Ascending aorta (tissue), 2 donors: ENCODE measurements at regions not wholly inside any gene's neighbourhood (a gene's known extent, or its start where the extent isn't known, plus 50 kb on each side); places are given as distances from the start of the nearest gene placed in this dataset.
A peak's percentile ranks its signal among the peaks of the same experiment; 100 is the strongest.

Experiments used
- DNase-seq, 2 donors: peaks; one replicate each; pipeline ENCODE4 v3.0.0-alpha.2; 2019; ENCODE audit warnings: low spot score in 2 of 2
- H3K27ac ChIP-seq, 2 donors: fragments of 200-600 bp; sonication (generic); one replicate each; pipeline ENCODE4 v1.5.1; 2016 to 2017; ENCODE audit warnings: mild to moderate bottlenecking in 1 of 2
- H3K27me3 ChIP-seq: fragments of 200-600 bp; sonication (generic); one replicate; pipeline ENCODE4 v1.5.1; 2017
- H3K36me3 ChIP-seq, 2 donors: fragments of 200-600 bp; sonication (generic); one replicate each; pipeline ENCODE4 v1.5.1; 2016
- H3K4me1 ChIP-seq, 2 donors: fragments of 200-600 bp; sonication (generic); one replicate each; pipeline ENCODE4 v1.5.1; 2016 to 2017; ENCODE audit warnings: mild to moderate bottlenecking in 1 of 2
- H3K4me3 ChIP-seq, 2 donors: fragments of 200-600 bp; sonication (generic); one replicate each; pipeline ENCODE4 v1.5.1; 2016 to 2017; ENCODE audit warnings: mild to moderate bottlenecking in 1 of 2
- H3K9me3 ChIP-seq, 2 donors: fragments of 200-600 bp; sonication (generic); one replicate each; pipeline ENCODE4 v1.5.1; 2016
- intact Hi-C: fragments of 100-400 bp; cut with DNase I; formaldehyde crosslinking; loops from one replicate; pipeline ENCODE4 v1.15.1; 2023
- TF ChIP-seq, protein P1 (sequence below), 3 experiments: fragments of 200-600 bp in 2 of 3; fragments of 450-650 bp in 1 of 3; sonication (generic) in 2 of 3; IDR thresholded peaks; one replicate each; pipeline ENCODE4 v1.5.1; 2016 to 2019; ENCODE audit warnings: antibody characterized with exemption in 3 of 3, mild to moderate bottlenecking in 1 of 3, moderate library complexity in 1 of 3

- TF ChIP-seq, protein P1, sequence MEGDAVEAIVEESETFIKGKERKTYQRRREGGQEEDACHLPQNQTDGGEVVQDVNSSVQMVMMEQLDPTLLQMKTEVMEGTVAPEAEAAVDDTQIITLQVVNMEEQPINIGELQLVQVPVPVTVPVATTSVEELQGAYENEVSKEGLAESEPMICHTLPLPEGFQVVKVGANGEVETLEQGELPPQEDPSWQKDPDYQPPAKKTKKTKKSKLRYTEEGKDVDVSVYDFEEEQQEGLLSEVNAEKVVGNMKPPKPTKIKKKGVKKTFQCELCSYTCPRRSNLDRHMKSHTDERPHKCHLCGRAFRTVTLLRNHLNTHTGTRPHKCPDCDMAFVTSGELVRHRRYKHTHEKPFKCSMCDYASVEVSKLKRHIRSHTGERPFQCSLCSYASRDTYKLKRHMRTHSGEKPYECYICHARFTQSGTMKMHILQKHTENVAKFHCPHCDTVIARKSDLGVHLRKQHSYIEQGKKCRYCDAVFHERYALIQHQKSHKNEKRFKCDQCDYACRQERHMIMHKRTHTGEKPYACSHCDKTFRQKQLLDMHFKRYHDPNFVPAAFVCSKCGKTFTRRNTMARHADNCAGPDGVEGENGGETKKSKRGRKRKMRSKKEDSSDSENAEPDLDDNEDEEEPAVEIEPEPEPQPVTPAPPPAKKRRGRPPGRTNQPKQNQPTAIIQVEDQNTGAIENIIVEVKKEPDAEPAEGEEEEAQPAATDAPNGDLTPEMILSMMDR (IDR thresholded peaks at IDR 0.05): no peak
- DNase-seq: no peak
- Histone ChIP-seq H3K9me3 (no peaks in the 10 kb centered on the region), H3K4me1 (peaks cover 0 to 8% of the 10 kb centered on the region in 2 donors), H3K4me3 (peak overlapping the region; percentile 43 to 57), H3K27ac (no peak overlapping the region), H3K27me3 (peaks cover 15% of the 10 kb centered on the region), H3K36me3 (no peaks in the 10 kb centered on the region)
- intact Hi-C loops: no loop called here
Observed at GRCh38 chr9:84140535-84141101, 160.0 kb downstream of the RMI1 start.

DNA sequence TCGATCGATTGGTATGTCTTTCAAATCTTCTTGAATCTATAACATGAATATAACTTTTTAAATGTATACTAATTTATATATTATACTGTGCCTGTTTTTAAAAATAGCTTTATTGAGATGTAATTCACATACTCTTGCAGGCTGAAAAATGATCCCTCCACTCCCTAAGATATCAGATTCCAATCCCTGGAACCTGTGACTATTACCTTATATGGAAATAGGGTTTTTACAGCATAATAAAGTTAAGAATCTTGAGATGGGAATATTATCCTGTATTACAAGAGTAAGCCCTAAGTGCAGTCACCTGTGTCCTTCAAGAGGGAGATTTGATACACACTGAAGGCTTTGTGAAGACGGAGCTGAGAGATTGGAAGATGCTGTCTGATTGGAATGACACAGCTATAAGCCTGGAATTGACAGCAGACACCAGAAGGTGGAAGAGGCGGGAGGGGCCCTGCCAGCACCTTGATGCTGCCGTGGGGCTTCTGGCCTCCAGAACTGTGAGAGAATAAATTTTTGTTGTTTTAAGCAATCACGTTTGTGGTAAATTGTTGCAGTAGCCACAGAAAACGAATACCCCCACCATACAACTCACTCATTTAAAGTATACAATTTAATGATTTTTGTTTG is 161.3 kb downstream of the RMI1 start:
- intact Hi-C loops: no loop called here
- no peak overlapping the region for H3K4me3 ChIP-seq
- H3K27me3 ChIP-seq: peaks cover 15% of the 10 kb centered on the region

DNA sequence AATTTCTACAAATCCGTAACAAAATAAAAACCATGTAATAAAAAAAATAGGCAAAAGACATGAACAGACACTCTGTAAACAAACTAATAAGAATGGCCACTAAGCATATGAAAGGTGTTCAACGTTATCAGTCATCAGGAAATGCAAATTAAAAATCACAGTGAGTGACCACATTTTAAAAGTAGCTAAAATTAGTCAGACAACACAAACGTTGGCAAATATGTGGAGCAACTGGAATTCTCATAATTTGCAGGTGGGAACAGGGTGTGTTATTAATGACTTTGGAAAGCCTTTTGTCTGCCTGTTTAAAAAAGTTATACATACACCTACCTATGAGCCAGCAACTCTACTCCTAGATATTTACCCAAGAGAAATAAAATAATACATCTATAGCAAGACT is 164.4 kb downstream of the RMI1 start:
- no peak overlapping the region for H3K27ac ChIP-seq

More for the DNA sequence above, 161.3 kb downstream of the RMI1 start:
- no peaks in the 10 kb centered on the region for H3K36me3 ChIP-seq
- no peaks in the 10 kb centered on the region for H3K9me3 ChIP-seq
- peaks cover 0 to 12% of the 10 kb centered on the region in 2 donors for H3K4me1 ChIP-seq
- DNase-seq: no peak
- TF ChIP-seq, protein P1 (IDR thresholded peaks at IDR 0.05): no peak
- no peak overlapping the region for H3K27ac ChIP-seq

GRCh38 chr9:84145780-84146179 is 165.2 kb downstream of the RMI1 start:
- Histone ChIP-seq H3K36me3 (no peaks in the 10 kb centered on the region), H3K9me3 (no peaks in the 10 kb centered on the region), H3K4me3 (no peak overlapping the region), H3K27ac (no peak overlapping the region), H3K27me3 (peaks cover 8% of the 10 kb centered on the region), H3K4me1 (peaks cover 0 to 12% of the 10 kb centered on the region in 2 donors)
- TF ChIP-seq, protein P1 (IDR thresholded peaks at IDR 0.05): no peak
- no peak for DNase-seq
- intact Hi-C loops: loop anchor here (2.0 kb wide), 1 partner anchor 25 kb away; no protein-coding TSS in a partner anchor

More for the DNA sequence above, 164.4 kb downstream of the RMI1 start:
- TF ChIP-seq, protein P1 (IDR thresholded peaks at IDR 0.05): no peak
- intact Hi-C loops: no loop called here
- Histone ChIP-seq H3K36me3 (no peaks in the 10 kb centered on the region), H3K4me3 (no peak overlapping the region), H3K27me3 (peaks cover 15% of the 10 kb centered on the region), H3K9me3 (no peaks in the 10 kb centered on the region), H3K4me1 (peaks cover 0 to 14% of the 10 kb centered on the region in 2 donors)
- no peak for DNase-seq

GRCh38 chr9:84146893-84147710 is 166.5 kb downstream of the RMI1 start:
- intact Hi-C loops: loop anchor here (2.0 kb wide), 1 partner anchor 24 kb away; no protein-coding TSS in a partner anchor
- H3K27me3 ChIP-seq: peaks cover 1% of the 10 kb centered on the region
- H3K36me3 ChIP-seq: no peaks in the 10 kb centered on the region
- peak overlapping the region; percentile 52 to 74 for H3K27ac ChIP-seq
- TF ChIP-seq, protein P1 (IDR thresholded peaks at IDR 0.05): no peak
- peaks cover 0 to 10% of the 10 kb centered on the region in 2 donors for H3K4me1 ChIP-seq
- H3K4me3 ChIP-seq: no peak overlapping the region
- DNase-seq: no peak
- no peaks in the 10 kb centered on the region for H3K9me3 ChIP-seq
